HG03060 (cell line): ENCODE measurements at regions not wholly inside any gene's neighbourhood (a gene's known extent, or its start where the extent isn't known, plus 50 kb on each side); places are given as distances from the start of the nearest gene placed in this dataset.

Source experiments
- ATAC-seq: cut with Tn5 transposase; IDR thresholded peaks from one replicate; pipeline ENCODE4 v1.9.1; 2021; ENCODE audit warnings: low read depth, moderate number of reproducible peaks; ENCODE audit not compliant: unreplicated experiment

- no peak for ATAC-seq
Observed at GRCh38 chr2:150168595-150169236, 318.8 kb downstream of the RND3 start.

- peak; percentile 99 for ATAC-seq
Observed at GRCh38 chr2:150167711-150168110, 319.8 kb downstream of the RND3 start.

DNA sequence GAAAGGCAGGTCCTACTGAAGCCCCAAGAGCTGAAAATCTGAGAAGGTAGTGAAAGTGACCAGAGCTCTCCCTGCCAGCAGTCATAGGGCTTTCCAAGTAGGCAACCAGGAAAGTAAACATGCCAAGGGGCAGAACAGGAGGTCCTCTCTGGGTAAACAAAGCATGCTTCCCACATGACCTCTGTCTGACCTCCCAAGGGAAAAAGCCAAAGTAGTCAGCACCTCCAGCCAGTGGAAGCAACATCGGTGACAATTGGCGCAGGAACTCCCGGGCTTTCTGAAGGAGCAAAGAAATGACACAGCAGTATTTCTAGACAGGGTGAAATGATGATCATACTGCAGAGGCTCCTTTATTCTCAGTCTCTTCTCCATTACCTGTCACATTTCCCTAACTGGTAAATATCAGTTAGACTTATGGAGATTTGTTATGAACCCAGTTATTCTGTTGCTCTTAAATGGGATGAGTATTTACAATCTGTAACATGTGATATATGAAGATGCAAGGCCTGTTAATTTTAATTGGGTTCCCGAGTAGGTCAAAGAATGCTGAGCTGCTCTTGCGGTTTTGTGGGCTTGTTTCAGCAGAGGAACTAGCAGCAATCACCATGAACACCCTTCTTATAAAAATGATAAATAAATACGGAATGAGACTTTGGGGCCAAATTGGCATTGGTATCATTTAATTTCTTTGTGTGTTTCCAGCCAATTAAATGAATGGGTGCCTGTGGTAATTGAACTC lies 321.0 kb downstream of the RND3 start:
- no peak for ATAC-seq

GRCh38 chr2:150165988-150166312 lies 321.5 kb downstream of the RND3 start:
- ATAC-seq, result no peak

- ATAC-seq, result no peak
Observed at GRCh38 chr2:150165442-150165841, 322.0 kb downstream of the RND3 start.

GRCh38 chr2:150162241-150162942 lies 325.1 kb downstream of the RND3 start:
- no peak for ATAC-seq

- no peak for ATAC-seq
Observed at GRCh38 chr2:150160058-150160457, 327.4 kb downstream of the RND3 start.

- ATAC-seq, result no peak
Observed at GRCh38 chr2:150159300-150159699, 328.2 kb downstream of the RND3 start.

DNA sequence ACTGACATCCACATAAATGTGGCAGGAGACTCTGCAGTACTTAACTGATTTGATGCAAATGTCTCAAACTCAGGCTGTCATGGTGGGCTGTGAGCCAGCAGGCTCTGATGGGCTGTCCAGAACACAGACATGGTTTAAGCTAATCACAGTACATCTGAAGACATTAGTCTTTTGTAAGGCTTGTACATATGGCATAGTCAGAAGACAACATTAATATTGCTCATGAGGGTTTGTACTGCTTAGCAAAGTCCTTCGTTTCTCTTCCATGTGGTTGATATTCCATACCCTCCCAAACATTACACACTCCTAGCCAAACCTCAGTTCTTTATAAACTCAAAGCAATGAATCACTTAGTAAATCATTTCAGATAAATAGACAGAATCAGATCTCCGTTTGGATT lies 330.6 kb downstream of the RND3 start:
- ATAC-seq, result no peak

DNA sequence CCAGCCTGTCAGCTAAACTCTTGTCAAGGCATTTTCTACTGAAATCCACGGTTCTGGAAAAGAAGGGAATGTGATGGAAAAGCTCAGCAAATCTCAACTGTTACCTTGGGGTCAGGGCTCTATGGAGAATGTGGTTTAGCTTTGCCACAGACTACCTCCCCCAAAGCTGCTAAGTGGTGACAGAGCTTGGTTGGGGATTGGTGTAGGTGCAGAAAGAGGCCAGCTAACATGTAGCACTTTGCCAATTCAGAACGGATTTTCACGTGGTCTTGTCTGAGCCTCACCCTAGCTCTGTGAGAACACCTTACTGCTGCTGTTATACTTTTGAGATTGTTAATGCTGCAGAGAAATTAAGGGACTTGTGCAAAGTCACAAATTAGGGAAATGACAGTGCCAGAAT lies 331.1 kb downstream of the RND3 start:
- ATAC-seq, result no peak

- ATAC-seq, result no peak
Observed at GRCh38 chr2:150154308-150154797, 333.1 kb downstream of the RND3 start.

DNA sequence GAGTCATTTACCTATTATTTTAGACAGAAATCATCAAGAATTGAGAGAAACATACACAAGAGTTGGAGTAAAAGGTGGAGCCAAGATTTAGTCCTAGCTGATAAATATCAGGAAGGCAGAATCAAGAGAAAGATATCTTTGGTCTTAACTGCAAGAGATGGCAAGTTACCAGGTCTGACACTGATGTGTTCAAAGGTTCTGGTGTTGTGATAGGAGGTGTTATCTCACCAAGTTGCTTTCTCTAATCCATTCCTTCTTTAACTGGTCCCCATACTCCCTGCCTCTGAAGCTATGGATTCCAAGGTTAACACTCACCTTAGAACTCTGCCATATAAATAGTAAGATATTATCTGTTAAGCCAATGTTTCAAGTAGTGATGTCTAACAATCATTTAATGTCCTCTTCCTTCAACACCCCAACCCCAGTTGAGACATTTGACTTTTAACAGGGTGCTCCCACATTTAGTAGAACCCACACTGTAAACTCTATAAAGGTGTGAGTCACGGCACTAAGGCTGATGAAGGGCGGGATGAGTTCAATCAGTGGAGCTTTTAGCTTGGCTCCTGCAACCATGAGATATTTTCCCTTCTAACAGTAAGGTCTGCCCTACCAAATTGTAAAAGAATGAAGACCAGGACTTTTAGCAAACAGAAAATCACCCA lies 333.7 kb downstream of the RND3 start:
- ATAC-seq, result no peak

DNA sequence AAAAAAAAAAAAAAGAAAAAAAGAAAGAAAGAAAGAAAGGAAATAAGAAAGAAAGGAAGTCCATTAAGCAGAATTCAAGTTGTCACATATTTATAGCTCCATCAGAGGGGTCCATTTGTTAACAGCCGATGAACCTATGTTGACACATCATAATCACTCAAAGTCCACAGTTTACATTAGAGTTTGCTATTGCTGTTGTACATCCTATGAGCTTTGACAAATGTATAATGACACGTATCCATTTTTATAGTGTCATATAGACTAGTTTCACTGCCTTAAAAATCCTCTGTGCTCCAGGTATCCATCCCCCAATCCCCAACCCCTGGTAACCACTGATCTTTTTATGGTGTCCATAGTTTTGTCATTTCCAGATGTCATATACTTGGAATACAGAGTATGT lies 335.2 kb downstream of the RND3 start:
- ATAC-seq, result no peak

DNA sequence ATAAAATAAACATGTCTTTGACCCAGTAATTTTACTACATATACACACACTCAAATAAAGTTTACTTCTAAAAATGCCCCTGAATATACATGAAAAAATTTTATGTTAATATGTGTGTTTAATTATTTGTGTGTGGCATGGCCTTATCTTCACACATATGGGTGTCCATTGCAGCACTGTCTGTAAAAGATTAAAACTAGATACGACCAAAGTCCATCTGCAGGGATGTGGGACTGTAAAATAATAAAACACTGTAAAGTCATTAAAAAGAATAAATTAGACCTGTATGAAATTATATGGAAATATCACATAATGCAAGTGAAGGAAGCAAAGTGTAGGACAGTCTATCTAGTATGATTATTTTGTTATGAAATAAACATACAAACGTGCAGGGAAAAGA lies 337.3 kb downstream of the RND3 start:
- ATAC-seq, result no peak

GRCh38 chr2:150147889-150148683 lies 339.4 kb downstream of the RND3 start:
- no peak for ATAC-seq

DNA sequence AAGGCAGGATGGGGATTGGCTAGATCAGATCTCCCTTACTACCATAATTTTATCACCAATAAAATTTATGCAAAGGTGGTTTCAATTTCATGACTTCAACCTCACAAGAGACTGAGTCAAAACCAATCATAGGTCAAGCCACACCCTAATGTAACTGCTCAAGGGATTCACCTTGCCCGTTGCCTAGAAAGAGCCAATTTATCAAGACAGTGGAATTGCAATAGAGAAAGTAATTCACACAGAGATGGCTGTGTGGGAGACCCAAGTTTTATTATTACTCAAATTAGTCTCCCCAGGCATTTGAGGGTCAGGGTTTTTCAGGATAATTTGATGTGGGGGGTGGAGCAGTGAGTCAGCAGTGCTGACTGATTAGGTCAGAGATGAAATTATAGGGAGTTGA lies 340.6 kb downstream of the RND3 start:
- ATAC-seq, result no peak

DNA sequence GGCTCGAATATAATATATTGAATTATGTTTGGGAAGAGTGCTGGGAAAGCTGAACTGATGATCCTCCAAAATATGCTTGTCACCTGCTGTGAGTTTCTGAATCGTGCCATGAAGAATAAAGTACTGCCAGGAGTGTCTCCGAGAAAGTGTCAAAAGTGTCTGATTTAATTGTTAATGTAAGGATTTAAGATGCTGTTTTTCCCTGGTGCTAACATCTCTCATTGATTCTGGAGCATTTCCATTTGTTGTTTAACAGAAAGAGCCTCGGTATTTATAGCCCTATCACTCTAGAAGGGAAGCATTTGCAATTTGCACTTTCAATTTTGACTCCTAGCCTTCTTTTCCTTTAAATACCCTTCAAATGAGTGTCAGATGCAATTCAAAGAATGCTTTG lies 342.2 kb downstream of the RND3 start:
- ATAC-seq, result no peak

GRCh38 chr2:150144546-150145298 lies 342.7 kb downstream of the RND3 start:
- ATAC-seq, result no peak

DNA sequence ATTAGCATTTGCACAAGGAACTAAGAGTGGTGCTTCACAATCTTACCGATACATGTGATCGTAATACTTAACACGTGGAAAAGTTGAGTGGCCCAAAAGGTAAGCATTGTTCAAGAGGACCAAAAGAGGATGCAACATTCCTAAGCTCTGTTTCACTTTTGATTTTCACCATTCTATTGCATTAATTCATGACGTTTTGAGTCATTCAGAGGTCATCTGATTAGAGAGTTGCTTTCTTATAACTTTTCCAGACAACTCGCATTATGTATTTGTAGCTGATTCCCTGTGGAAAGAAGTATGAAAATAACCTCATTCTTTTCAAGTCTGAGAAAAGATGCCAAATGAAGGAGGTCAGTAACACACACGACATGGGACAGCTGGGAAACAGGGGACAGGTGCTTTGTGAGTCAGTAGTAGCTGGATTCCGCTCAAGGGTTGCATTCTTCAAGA lies 344.4 kb downstream of the RND3 start:
- no peak for ATAC-seq

GRCh38 chr2:150142561-150142960 lies 344.9 kb downstream of the RND3 start:
- ATAC-seq, result no peak
